CD8-positive, alpha-beta memory T cell (primary cell): ENCODE measurements at regions not wholly inside any gene's neighbourhood (a gene's known extent, or its start where the extent isn't known, plus 50 kb on each side); places are given as distances from the start of the nearest gene placed in this dataset.

Experiments used
- CTCF ChIA-PET: fragments of 350-600 bp; sonication (Branson Sonifier 250); formaldehyde crosslinking; loops from one replicate; lab custom pipeline; 2021; ENCODE audit warnings: antibody characterized with exemption; lab: Charles Lee
- POLR2A ChIA-PET: fragments of 350-600 bp; sonication (Branson Sonifier 250); formaldehyde crosslinking; loops from one replicate; lab custom pipeline; 2021; ENCODE audit warnings: antibody characterized with exemption; lab: Charles Lee
- DNase-seq, 5 donors: peaks; one replicate each; pipeline versions ENCODE4 v3.0.0 to v3.0.0-alpha.2; 2020 to 2022; ENCODE audit warnings: mixed read lengths in 1 of 5
- H3K27ac ChIP-seq: one replicate; pipeline ENCODE4 v1.7.0; 2013; ENCODE audit warnings: low read depth, mild to moderate bottlenecking, low read length, moderate library complexity
- H3K27me3 ChIP-seq: 2 replicates; pipeline ENCODE4 v1.7.0; 2013; ENCODE audit warnings: low read length, mild to moderate bottlenecking; ENCODE audit not compliant: insufficient read depth, poor library complexity, severe bottlenecking
- H3K36me3 ChIP-seq: 2 replicates; pipeline ENCODE4 v1.7.0; 2013; ENCODE audit warnings: mild to moderate bottlenecking, low read length, moderate library complexity; ENCODE audit not compliant: insufficient read depth
- H3K4me1 ChIP-seq: 2 replicates; pipeline ENCODE4 v1.7.0; 2013; ENCODE audit warnings: mild to moderate bottlenecking, low read length, moderate library complexity; ENCODE audit not compliant: insufficient read depth
- H3K4me3 ChIP-seq: 2 replicates; pipeline ENCODE4 v1.7.0; 2013; ENCODE audit warnings: mild to moderate bottlenecking, low read length
- H3K9me3 ChIP-seq: 2 replicates; pipeline ENCODE4 v1.7.0; 2013; ENCODE audit warnings: mild to moderate bottlenecking, low read length
- H3K27ac Mint-ChIP-seq, 8 donors: one replicate each; pipeline ENCODE4 v1.8.0; 2020 to 2021; ENCODE audit warnings: mixed read lengths in 8 of 8, mild to moderate bottlenecking in 6 of 8, inconsistent platforms in 3 of 8, moderate library complexity in 3 of 8
- H3K27me3 Mint-ChIP-seq, 2 donors: one replicate each; pipeline ENCODE4 v1.8.0; 2020 to 2021; ENCODE audit warnings: mixed read lengths in 2 of 2, mild to moderate bottlenecking in 1 of 2, moderate library complexity in 1 of 2
- H3K36me3 Mint-ChIP-seq, 3 donors: one replicate each; pipeline ENCODE4 v1.8.0; 2020 to 2021; ENCODE audit warnings: mixed read lengths in 3 of 3, inconsistent platforms in 1 of 3, mild to moderate bottlenecking in 1 of 3
- H3K4me1 Mint-ChIP-seq, 3 donors: one replicate each; pipeline ENCODE4 v1.8.0; 2020 to 2021; ENCODE audit warnings: mixed read lengths in 3 of 3, inconsistent platforms in 1 of 3, mild to moderate bottlenecking in 1 of 3
- H3K4me3 Mint-ChIP-seq, 7 donors: one replicate each; pipeline ENCODE4 v1.8.0; 2020 to 2021; ENCODE audit warnings: mixed read lengths in 7 of 7, mild to moderate bottlenecking in 6 of 7, moderate library complexity in 4 of 7, inconsistent platforms in 2 of 7
- H3K9me3 Mint-ChIP-seq, 5 donors: one replicate each; pipeline ENCODE4 v1.8.0; 2020 to 2022; ENCODE audit warnings: mixed read lengths in 5 of 5, mild to moderate bottlenecking in 3 of 5, moderate library complexity in 2 of 5, inconsistent platforms in 1 of 5

DNA sequence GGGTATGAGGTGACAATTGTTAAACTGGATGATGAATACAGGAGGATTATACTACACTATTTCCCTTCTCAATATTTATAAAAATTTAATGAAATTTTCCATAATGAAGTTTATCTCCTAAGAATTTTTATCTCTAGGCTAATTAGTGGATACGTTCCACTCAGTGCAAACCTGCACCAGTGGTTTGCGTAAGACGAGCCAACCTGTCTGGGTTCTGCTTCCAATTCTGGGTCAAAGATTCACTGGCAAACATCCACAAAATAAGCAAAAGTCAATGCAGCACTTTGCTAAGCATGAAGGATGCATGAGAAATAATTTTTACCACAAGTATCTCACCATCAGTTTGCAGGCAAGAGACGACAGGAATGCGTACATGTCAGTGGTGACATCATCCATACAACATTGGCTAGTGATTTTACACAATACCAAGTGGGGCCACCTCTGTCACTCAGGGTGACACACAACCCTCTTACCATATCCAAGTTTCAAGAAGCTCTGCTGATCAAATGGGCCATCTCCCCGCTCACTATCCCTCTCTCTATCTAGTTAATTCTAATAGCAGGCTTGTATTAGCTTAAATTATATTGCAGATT lies 51.7 kb downstream of the FAM50B start:
- Mint-ChIP-seq H3K36me3 (no peaks in the 10 kb centered on the region), H3K27me3 (peaks cover 2 to 51% of the 10 kb centered on the region in 2 donors), H3K4me3 (no peak overlapping the region), H3K9me3 (no peaks in the 10 kb centered on the region), H3K4me1 (no peaks in the 10 kb centered on the region), H3K27ac (no peak overlapping the region)
- Histone ChIP-seq H3K27ac (no peak overlapping the region), H3K27me3 (no peaks in the 10 kb centered on the region), H3K36me3 (no peaks in the 10 kb centered on the region), H3K9me3 (no peaks in the 10 kb centered on the region), H3K4me3 (no peak overlapping the region), H3K4me1 (no peaks in the 10 kb centered on the region)
- no peak for DNase-seq
- CTCF ChIA-PET: no interaction called here
- POLR2A ChIA-PET: no interaction called here

DNA sequence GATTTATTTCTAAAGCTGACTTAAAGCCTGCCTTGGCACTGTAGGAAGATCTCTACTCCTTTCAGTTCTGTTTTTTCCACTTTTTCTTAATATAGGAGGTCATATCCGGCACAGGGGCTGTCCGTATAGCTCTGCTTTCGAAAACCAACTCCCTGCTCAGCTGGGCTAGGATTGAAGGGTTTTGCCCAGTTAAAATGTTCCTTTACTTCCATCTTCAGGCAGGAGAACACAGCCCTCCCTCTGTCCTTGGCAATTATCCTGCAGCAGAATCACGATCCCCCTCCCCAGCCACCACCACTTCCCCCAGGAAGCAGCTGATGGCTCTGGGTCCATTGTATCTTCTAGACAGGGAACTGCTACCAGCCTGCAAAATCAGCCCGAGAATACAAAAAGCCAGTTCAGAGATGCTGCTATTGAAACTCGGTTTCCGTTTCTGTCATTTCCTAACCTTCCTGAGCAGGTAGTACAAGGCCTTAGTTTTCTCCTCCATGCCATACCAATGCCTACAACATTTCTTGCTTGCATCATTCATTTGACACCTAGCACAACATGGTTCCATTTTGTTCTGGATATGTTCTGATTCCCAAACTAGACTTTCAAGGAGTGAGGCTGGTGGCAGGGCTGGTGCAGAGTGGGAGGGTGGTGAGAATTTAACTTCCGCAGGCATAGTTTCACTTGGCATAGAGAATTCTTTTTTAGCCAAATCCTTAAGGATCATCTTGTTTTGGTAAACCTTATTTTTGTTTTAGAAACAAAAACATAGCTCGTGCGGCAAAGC lies 53.9 kb downstream of the FAM50B start:
- POLR2A ChIA-PET: no interaction called here
- H3K4me3 ChIP-seq: no peak overlapping the region
- Mint-ChIP-seq H3K27me3 (peaks cover 2 to 66% of the 10 kb centered on the region in 2 donors), H3K36me3 (no peaks in the 10 kb centered on the region), H3K9me3 (no peaks in the 10 kb centered on the region), H3K27ac (no peak overlapping the region), H3K4me3 (no peak overlapping the region), H3K4me1 (peaks cover 0 to 5% (median 0%) of the 10 kb centered on the region in 3 donors)
- CTCF ChIA-PET: no interaction called here
- no peaks in the 10 kb centered on the region for H3K4me1 ChIP-seq
- no peak for DNase-seq
- H3K36me3 ChIP-seq: no peaks in the 10 kb centered on the region
- H3K27me3 ChIP-seq: no peaks in the 10 kb centered on the region
- no peaks in the 10 kb centered on the region for H3K9me3 ChIP-seq
- no peak overlapping the region for H3K27ac ChIP-seq

- Histone ChIP-seq H3K27me3 (no peaks in the 10 kb centered on the region), H3K4me1 (no peaks in the 10 kb centered on the region), H3K9me3 (no peaks in the 10 kb centered on the region), H3K36me3 (no peaks in the 10 kb centered on the region), H3K27ac (no peak overlapping the region), H3K4me3 (no peak overlapping the region)
- no peak overlapping the region for H3K27ac Mint-ChIP-seq
- H3K27me3 Mint-ChIP-seq: peaks cover 5 to 77% of the 10 kb centered on the region in 2 donors
- H3K9me3 Mint-ChIP-seq: no peaks in the 10 kb centered on the region
- CTCF ChIA-PET: no interaction called here
- H3K36me3 Mint-ChIP-seq: no peaks in the 10 kb centered on the region
- DNase-seq: no peak
- POLR2A ChIA-PET: no interaction called here
- peaks cover 0 to 5% (median 0%) of the 10 kb centered on the region in 3 donors for H3K4me1 Mint-ChIP-seq
- H3K4me3 Mint-ChIP-seq: no peak overlapping the region
Observed at GRCh38 chr6:3904518-3904917, 55.3 kb downstream of the FAM50B start.

DNA sequence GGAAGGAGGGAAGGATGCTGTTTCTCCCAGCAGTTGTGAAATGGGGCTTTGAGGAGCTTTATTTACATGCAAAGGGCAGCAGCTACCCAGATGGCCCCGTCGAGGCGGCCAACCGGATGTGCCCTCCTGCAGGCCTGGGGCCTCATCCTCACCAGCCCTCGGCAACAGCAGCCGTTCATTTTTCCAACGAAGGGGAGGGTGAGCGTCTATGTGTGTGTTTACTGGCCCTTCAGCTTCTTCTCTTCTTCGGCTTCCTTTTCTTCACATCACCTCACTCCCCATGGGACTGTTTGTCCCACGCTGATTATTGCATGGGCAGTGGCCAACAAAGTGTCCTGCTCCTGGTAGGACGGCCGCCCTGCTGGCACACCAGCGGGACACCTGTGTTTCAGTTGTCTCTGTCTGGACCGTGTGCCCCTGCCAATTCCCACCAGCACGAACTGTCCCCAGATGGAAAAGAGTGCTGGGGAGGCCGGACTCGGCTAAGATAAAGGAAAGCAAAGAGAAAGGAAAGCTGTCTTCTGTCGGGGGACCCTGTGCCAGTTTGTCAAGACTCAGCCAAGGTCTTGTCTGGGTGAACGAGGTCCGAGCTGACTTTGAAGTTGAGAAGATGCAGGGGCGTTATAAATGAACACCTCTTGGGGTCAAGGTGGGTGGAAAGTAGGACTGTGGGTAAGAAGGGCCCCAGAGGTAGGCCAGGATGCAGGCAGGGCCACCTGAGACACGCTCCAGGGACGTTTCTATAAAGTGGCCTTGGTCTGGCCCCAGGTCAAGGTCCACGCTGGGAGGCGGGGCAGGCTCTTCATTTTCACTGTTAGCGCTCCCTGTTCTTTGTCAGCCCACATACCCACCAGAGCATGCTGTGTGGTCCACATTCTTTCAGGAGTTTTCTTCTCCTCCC lies 57.0 kb downstream of the FAM50B start:
- Mint-ChIP-seq H3K4me3 (no peak overlapping the region), H3K9me3 (no peaks in the 10 kb centered on the region), H3K36me3 (no peaks in the 10 kb centered on the region), H3K27ac (no peak overlapping the region), H3K27me3 (peaks cover 10 to 81% of the 10 kb centered on the region in 2 donors), H3K4me1 (peaks cover 0 to 5% (median 0%) of the 10 kb centered on the region in 3 donors)
- no peak for DNase-seq
- Histone ChIP-seq H3K36me3 (no peaks in the 10 kb centered on the region), H3K9me3 (no peaks in the 10 kb centered on the region), H3K27me3 (no peaks in the 10 kb centered on the region), H3K4me3 (no peak overlapping the region), H3K4me1 (no peaks in the 10 kb centered on the region), H3K27ac (no peak overlapping the region)
- ChIA-PET CTCF (no interaction called here), POLR2A (no interaction called here)

DNA sequence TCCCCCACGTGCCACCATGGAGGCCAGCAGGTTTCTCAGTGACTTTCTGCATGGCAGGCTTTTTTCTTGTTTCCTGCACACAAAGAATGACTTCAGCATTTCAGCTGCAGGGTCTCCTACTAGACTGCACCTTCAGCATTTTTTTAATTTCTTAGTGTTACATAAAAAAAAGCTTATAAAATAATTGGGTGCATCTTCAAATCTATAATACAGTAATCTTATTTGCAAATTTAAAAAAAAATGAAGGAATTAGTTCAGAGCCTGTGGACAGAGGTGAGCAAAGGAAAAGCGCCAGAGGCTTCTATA lies 57.6 kb downstream of the FAM50B start:
- Histone ChIP-seq H3K27me3 (no peaks in the 10 kb centered on the region), H3K9me3 (no peaks in the 10 kb centered on the region), H3K4me3 (no peak overlapping the region), H3K4me1 (no peaks in the 10 kb centered on the region), H3K36me3 (no peaks in the 10 kb centered on the region), H3K27ac (no peak overlapping the region)
- no peaks in the 10 kb centered on the region for H3K9me3 Mint-ChIP-seq
- peaks cover 12 to 83% of the 10 kb centered on the region in 2 donors for H3K27me3 Mint-ChIP-seq
- ChIA-PET POLR2A (no interaction called here), CTCF (no interaction called here)
- no peak for DNase-seq
- no peak overlapping the region for H3K27ac Mint-ChIP-seq
- no peak overlapping the region for H3K4me3 Mint-ChIP-seq
- H3K36me3 Mint-ChIP-seq: no peaks in the 10 kb centered on the region
- H3K4me1 Mint-ChIP-seq: peaks cover 0 to 5% (median 0%) of the 10 kb centered on the region in 3 donors

DNA sequence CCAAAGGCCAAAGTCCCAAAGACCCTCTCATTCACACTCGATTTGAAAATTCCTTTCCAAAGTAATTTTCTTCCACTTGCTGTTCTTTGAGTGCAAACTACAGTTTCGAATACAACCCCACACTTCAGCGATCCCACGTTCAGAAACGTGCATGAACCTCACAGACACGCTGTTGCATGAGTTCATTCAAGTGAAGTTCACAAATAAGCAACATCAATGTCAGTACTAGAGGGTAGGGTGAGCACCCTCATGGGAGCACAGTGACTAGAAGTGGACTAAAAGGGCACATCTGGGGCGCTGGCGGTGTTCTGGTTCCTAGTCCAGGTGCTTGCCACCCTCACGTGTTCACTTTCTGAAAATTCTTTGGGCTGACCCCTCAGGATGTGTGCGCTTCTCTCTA lies 59.0 kb downstream of the FAM50B start:
- Mint-ChIP-seq H3K9me3 (no peaks in the 10 kb centered on the region), H3K36me3 (no peaks in the 10 kb centered on the region), H3K4me1 (peaks cover 3 to 5% (median 3%) of the 10 kb centered on the region in 3 donors), H3K27ac (no peak overlapping the region), H3K27me3 (peaks cover 11 to 89% of the 10 kb centered on the region in 2 donors), H3K4me3 (no peak overlapping the region)
- Histone ChIP-seq H3K27ac (no peak overlapping the region), H3K36me3 (no peaks in the 10 kb centered on the region), H3K4me3 (no peak overlapping the region), H3K27me3 (peaks cover 2% of the 10 kb centered on the region), H3K9me3 (no peaks in the 10 kb centered on the region), H3K4me1 (no peaks in the 10 kb centered on the region)
- POLR2A ChIA-PET: no interaction called here
- CTCF ChIA-PET: no interaction called here
- DNase-seq: no peak

- H3K9me3 ChIP-seq: no peaks in the 10 kb centered on the region
- Mint-ChIP-seq H3K27ac (no peak overlapping the region), H3K27me3 (peaks cover 9 to 89% of the 10 kb centered on the region in 2 donors), H3K4me1 (peaks cover 7 to 9% (median 8%) of the 10 kb centered on the region in 3 donors), H3K4me3 (no peak overlapping the region), H3K36me3 (no peaks in the 10 kb centered on the region), H3K9me3 (no peaks in the 10 kb centered on the region)
- H3K36me3 ChIP-seq: no peaks in the 10 kb centered on the region
- no peak overlapping the region for H3K27ac ChIP-seq
- peaks cover 4% of the 10 kb centered on the region for H3K27me3 ChIP-seq
- H3K4me1 ChIP-seq: peaks cover 2% of the 10 kb centered on the region
- ChIA-PET POLR2A (no interaction called here), CTCF (no interaction called here)
- H3K4me3 ChIP-seq: no peak overlapping the region
- no peak for DNase-seq
Observed at GRCh38 chr6:3908961-3909360, 59.8 kb downstream of the FAM50B start.

DNA sequence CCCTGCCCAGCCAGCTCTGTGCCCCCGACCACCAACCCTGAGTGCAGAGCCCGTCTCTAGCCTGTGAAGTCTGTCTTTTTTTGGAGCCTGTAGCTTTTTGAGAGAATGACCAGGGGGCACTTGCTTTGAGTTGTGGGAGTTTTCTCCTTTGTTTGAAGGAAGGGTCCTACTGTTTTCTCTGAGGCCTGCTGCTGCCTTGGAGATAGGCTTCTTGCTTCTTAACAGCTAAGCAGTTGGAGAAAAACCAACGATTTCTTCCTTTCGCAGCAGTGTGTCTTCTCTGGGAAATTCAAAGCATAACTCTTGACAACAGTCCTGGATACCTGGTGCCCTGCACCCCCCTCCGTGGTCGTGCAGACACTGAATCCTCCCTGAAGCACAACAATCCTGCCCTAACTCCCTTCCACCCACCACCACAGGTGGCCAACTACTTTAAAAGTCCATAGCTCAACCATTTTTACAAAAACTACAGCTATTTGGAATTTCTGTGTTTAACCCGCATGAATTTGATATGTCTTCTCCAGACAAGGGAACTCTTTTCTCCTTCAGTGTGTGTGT lies 61.0 kb downstream of the FAM50B start:
- no peak overlapping the region for H3K4me3 Mint-ChIP-seq
- CTCF ChIA-PET: interaction anchor here (0.7 kb wide), 1 partner anchor 61 kb away, joined by 3 read pairs; the partner anchor contains the start of gene FAM50B

More for the DNA sequence above, 61.0 kb downstream of the FAM50B start:
- POLR2A ChIA-PET: no interaction called here
- Mint-ChIP-seq H3K4me1 (peaks cover 19 to 20% (median 19%) of the 10 kb centered on the region in 3 donors), H3K27me3 (peaks cover 11 to 84% of the 10 kb centered on the region in 2 donors), H3K9me3 (no peaks in the 10 kb centered on the region), H3K27ac (no peak overlapping the region), H3K36me3 (no peaks in the 10 kb centered on the region)
- Histone ChIP-seq H3K27me3 (peaks cover 4% of the 10 kb centered on the region), H3K36me3 (no peaks in the 10 kb centered on the region), H3K4me1 (peaks cover 13% of the 10 kb centered on the region), H3K27ac (no peak overlapping the region), H3K4me3 (no peak overlapping the region), H3K9me3 (no peaks in the 10 kb centered on the region)
- DNase-seq: no peak
